ENCODE measurements at regions not wholly inside any gene's neighbourhood (a gene's known extent, or its start where the extent isn't known, plus 50 kb on each side); places are given as distances from the start of the nearest gene placed in this dataset.
"Not testable (repeated sequence)": the region's sequence is repeated elsewhere in the genome, so short reads cannot be mapped to it uniquely, and the experiment has no call there.

- H3K27ac ChIP-seq (ENCODE audit: low read depth, low read length), result no peak overlapping the region
- no peaks in the 10 kb centered on the region for H3K36me3 ChIP-seq (ENCODE audit: control insufficient read depth in 5 of 5, insufficient read depth in 5 of 5, low read length in 5 of 5)
- H3K9ac ChIP-seq (ENCODE audit: low read length in 5 of 5), result no peak overlapping the region
- peaks cover 1 to 23% (median 19%) of the 10 kb centered on the region in 5 donors for H3K4me1 ChIP-seq (ENCODE audit: control insufficient read depth in 5 of 5, insufficient read depth in 5 of 5, low read length in 5 of 5)
- H3K4me3 ChIP-seq (ENCODE audit: low read depth in 1 of 5, low read length in 5 of 5), result no peak overlapping the region
- no peaks in the 10 kb centered on the region for H3K27me3 ChIP-seq (ENCODE audit: control insufficient read depth in 5 of 5, insufficient read depth in 4 of 5, low read length in 5 of 5)
- peaks cover 0 to 8% (median 3%) of the 10 kb centered on the region in 5 donors for H3K9me3 ChIP-seq (ENCODE audit: control insufficient read depth in 5 of 5, low read length in 5 of 5)
These were observed 79.5 kb upstream of the SIPA1L2 start for GRCh38 chr1:232709386-232709785.

GRCh38 chr1:232711996-232712395 lies 82.1 kb upstream of the SIPA1L2 start:
- Histone ChIP-seq H3K9me3 (ENCODE audit: control insufficient read depth in 5 of 5, low read length in 5 of 5) (peaks cover 0 to 8% (median 3%) of the 10 kb centered on the region in 5 donors), H3K36me3 (ENCODE audit: control insufficient read depth in 5 of 5, insufficient read depth in 5 of 5, low read length in 5 of 5) (no peaks in the 10 kb centered on the region), H3K27me3 (ENCODE audit: control insufficient read depth in 5 of 5, insufficient read depth in 4 of 5, low read length in 5 of 5) (no peaks in the 10 kb centered on the region), H3K4me3 (ENCODE audit: low read depth in 1 of 5, low read length in 5 of 5) (no peak overlapping the region), H3K9ac (ENCODE audit: low read length in 5 of 5) (no peak overlapping the region), H3K27ac (ENCODE audit: low read depth, low read length) (no peak overlapping the region), H3K4me1 (ENCODE audit: control insufficient read depth in 5 of 5, insufficient read depth in 5 of 5, low read length in 5 of 5) (no peaks in the 10 kb centered on the region)

DNA sequence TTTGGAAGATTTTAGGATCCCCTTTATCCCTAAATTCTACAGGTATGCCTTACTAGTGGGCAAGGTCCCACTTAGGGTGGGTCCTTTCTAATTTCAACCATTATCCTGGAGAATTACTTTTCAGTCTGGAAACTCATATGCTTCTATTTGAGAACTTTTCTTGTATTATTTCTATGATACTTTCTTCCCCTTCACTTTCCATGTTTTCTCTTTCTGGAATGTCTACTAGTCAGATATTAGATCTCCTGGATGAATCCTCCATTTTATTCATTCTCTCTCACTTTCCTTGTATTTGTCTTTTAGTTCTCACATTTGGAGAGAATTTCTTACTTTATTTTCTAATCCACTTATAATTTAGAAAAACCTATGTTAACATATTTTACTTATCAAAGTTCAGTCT lies 83.9 kb upstream of the SIPA1L2 start:
- H3K4me1 ChIP-seq (ENCODE audit: control insufficient read depth in 5 of 5, insufficient read depth in 5 of 5, low read length in 5 of 5), result no peaks in the 10 kb centered on the region
- no peak overlapping the region for H3K9ac ChIP-seq (ENCODE audit: low read length in 5 of 5)
- no peak overlapping the region for H3K27ac ChIP-seq (ENCODE audit: low read depth, low read length)
- no peaks in the 10 kb centered on the region for H3K36me3 ChIP-seq (ENCODE audit: control insufficient read depth in 5 of 5, insufficient read depth in 5 of 5, low read length in 5 of 5)
- peaks cover 0 to 8% (median 3%) of the 10 kb centered on the region in 5 donors for H3K9me3 ChIP-seq (ENCODE audit: control insufficient read depth in 5 of 5, low read length in 5 of 5)
- no peak overlapping the region for H3K4me3 ChIP-seq (ENCODE audit: low read depth in 1 of 5, low read length in 5 of 5)
- H3K27me3 ChIP-seq (ENCODE audit: control insufficient read depth in 5 of 5, insufficient read depth in 4 of 5, low read length in 5 of 5), result no peaks in the 10 kb centered on the region

- Histone ChIP-seq H3K9me3 (ENCODE audit: control insufficient read depth in 5 of 5, low read length in 5 of 5) (peaks cover 0 to 8% (median 3%) of the 10 kb centered on the region in 5 donors), H3K4me3 (ENCODE audit: low read depth in 1 of 5, low read length in 5 of 5) (no peak overlapping the region), H3K36me3 (ENCODE audit: control insufficient read depth in 5 of 5, insufficient read depth in 5 of 5, low read length in 5 of 5) (no peaks in the 10 kb centered on the region), H3K4me1 (ENCODE audit: control insufficient read depth in 5 of 5, insufficient read depth in 5 of 5, low read length in 5 of 5) (no peaks in the 10 kb centered on the region), H3K27ac (ENCODE audit: low read depth, low read length) (no peak overlapping the region), H3K27me3 (ENCODE audit: control insufficient read depth in 5 of 5, insufficient read depth in 4 of 5, low read length in 5 of 5) (no peaks in the 10 kb centered on the region), H3K9ac (ENCODE audit: low read length in 5 of 5) (no peak overlapping the region)
These were observed 85.2 kb upstream of the SIPA1L2 start for GRCh38 chr1:232715154-232715553.

GRCh38 chr1:232717911-232718310 lies 87.3 kb upstream of the MAP10 start:
- H3K4me3 ChIP-seq (ENCODE audit: low read depth in 1 of 5, low read length in 5 of 5); H3K36me3 ChIP-seq (ENCODE audit: control insufficient read depth in 5 of 5, insufficient read depth in 5 of 5, low read length in 5 of 5); H3K27me3 ChIP-seq (ENCODE audit: control insufficient read depth in 5 of 5, insufficient read depth in 4 of 5, low read length in 5 of 5); H3K9ac ChIP-seq (ENCODE audit: low read length in 5 of 5); H3K27ac ChIP-seq (ENCODE audit: low read depth, low read length); H3K9me3 ChIP-seq (ENCODE audit: control insufficient read depth in 5 of 5, low read length in 5 of 5); H3K4me1 ChIP-seq (ENCODE audit: control insufficient read depth in 5 of 5, insufficient read depth in 5 of 5, low read length in 5 of 5): not testable (repeated sequence)

DNA sequence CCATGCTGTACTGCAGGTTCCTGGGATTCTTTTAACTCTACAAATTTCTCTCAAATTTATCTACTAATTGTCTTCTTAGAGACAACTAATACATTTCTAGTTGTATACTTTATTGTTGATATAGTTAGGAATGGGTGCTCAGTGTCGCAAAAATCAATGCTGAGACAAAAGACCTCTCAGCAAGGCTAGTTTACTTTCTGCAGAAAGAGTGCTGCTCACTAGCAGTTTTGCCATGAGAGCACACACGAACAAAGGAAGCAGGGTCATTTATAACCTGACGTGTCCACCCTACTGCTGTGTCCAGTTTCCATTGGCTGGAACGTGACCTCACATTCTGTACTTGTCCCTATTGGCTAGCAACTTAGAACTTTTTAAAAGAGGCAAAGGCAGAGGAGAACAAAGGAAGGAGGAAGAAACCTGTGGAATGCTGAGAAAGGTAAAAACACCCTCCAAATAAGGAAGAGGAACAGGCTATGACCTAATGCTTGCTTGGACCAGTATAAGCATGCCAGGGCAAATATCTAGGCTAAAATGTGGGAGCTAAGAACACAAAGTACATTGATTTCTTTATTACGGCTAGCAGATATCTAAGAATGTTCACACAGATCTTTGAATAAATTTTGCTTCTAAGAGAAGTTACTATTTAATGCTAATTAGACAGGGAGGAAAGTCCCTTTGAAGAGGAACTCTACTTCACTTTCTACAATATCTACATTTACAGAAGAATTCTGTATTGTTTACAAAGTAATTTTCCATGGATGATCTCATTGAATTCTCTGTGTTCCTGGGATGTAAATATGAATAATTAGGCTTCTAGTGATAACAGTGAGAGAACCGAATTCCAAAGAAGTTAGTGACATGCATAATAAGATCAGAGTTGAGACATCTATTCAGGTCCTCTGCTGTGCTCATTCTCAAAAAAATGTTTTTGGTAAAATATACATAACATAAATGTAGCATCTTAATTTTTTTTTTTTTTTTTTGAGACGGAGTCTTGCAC lies 86.0 kb upstream of the MAP10 start:
- H3K27ac ChIP-seq (ENCODE audit: low read depth, low read length), result no peak overlapping the region
- H3K4me3 ChIP-seq (ENCODE audit: low read depth in 1 of 5, low read length in 5 of 5), result no peak overlapping the region
- H3K36me3 ChIP-seq (ENCODE audit: control insufficient read depth in 5 of 5, insufficient read depth in 5 of 5, low read length in 5 of 5), result no peaks in the 10 kb centered on the region
- no peaks in the 10 kb centered on the region for H3K27me3 ChIP-seq (ENCODE audit: control insufficient read depth in 5 of 5, insufficient read depth in 4 of 5, low read length in 5 of 5)
- H3K9me3 ChIP-seq (ENCODE audit: control insufficient read depth in 5 of 5, low read length in 5 of 5), result no peaks in the 10 kb centered on the region
- no peaks in the 10 kb centered on the region for H3K4me1 ChIP-seq (ENCODE audit: control insufficient read depth in 5 of 5, insufficient read depth in 5 of 5, low read length in 5 of 5)
- no peak overlapping the region for H3K9ac ChIP-seq (ENCODE audit: low read length in 5 of 5)

DNA sequence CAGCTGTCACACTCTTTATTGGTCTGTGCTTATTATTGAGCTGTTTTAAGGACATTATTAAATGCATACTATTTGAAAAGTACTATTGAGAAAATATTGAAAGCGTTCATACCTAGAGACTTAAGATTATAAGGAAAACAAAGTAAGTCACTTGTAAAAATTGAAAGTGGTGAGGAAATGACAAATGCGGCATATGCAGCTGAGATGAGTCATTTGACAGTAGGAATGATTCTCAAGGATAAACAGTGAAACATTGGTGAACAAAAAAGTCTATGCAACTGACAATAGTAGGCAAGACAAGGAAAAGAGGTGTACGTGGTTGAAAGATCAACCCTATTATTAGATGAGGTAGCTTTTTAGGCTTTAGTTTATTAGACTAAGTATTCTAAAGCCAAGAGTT lies 82.6 kb upstream of the MAP10 start:
- Histone ChIP-seq H3K36me3 (ENCODE audit: control insufficient read depth in 5 of 5, insufficient read depth in 5 of 5, low read length in 5 of 5) (no peaks in the 10 kb centered on the region), H3K27me3 (ENCODE audit: control insufficient read depth in 5 of 5, insufficient read depth in 4 of 5, low read length in 5 of 5) (no peaks in the 10 kb centered on the region), H3K4me3 (ENCODE audit: low read depth in 1 of 5, low read length in 5 of 5) (no peak overlapping the region), H3K9ac (ENCODE audit: low read length in 5 of 5) (no peak overlapping the region), H3K9me3 (ENCODE audit: control insufficient read depth in 5 of 5, low read length in 5 of 5) (no peaks in the 10 kb centered on the region), H3K4me1 (ENCODE audit: control insufficient read depth in 5 of 5, insufficient read depth in 5 of 5, low read length in 5 of 5) (no peaks in the 10 kb centered on the region), H3K27ac (ENCODE audit: low read depth, low read length) (no peak overlapping the region)

DNA sequence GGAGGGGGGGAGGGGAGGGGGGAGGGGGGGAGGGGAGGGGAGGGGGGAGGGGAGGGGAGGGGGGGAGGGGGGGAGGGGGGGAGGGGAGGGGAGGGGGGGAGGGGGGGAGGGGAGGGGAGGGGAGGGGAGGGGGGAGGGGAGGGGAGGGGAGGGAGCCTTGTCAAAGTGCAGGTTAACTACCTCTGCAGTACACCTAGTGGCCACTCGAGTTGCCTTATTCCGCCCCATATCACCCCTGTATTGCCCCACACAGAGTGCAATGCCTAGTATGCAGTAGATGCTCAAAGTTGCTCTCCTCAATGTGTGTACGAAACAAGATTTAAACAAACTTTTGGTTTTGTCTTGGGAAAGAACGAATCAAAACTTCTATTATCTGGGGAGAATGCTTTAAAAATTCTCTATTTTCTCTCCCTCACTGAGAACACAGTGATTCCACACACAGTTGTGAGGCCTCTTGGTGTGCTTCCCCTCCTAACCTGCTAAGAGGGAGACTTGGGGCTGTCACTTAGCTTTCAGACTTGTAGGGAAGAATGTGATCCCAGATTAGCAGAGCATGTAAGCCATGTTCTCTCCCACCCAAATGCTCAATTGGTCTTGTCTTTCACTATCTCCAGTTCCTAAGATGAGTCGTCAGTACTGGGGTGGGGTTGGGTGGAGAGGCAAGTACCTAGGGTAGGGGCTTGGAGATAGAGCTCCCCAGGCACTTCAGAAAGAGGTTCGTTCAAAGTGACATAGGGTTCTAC lies 79.7 kb upstream of the MAP10 start:
- Histone ChIP-seq H3K36me3 (ENCODE audit: control insufficient read depth in 5 of 5, insufficient read depth in 5 of 5, low read length in 5 of 5) (no peaks in the 10 kb centered on the region), H3K4me3 (ENCODE audit: low read depth in 1 of 5, low read length in 5 of 5) (no peak overlapping the region), H3K9ac (ENCODE audit: low read length in 5 of 5) (no peak overlapping the region), H3K9me3 (ENCODE audit: control insufficient read depth in 5 of 5, low read length in 5 of 5) (no peaks in the 10 kb centered on the region), H3K27me3 (ENCODE audit: control insufficient read depth in 5 of 5, insufficient read depth in 4 of 5, low read length in 5 of 5) (no peaks in the 10 kb centered on the region), H3K27ac (ENCODE audit: low read depth, low read length) (no peak overlapping the region), H3K4me1 (ENCODE audit: control insufficient read depth in 5 of 5, insufficient read depth in 5 of 5, low read length in 5 of 5) (peaks cover 0 to 10% (median 3%) of the 10 kb centered on the region in 5 donors)

DNA sequence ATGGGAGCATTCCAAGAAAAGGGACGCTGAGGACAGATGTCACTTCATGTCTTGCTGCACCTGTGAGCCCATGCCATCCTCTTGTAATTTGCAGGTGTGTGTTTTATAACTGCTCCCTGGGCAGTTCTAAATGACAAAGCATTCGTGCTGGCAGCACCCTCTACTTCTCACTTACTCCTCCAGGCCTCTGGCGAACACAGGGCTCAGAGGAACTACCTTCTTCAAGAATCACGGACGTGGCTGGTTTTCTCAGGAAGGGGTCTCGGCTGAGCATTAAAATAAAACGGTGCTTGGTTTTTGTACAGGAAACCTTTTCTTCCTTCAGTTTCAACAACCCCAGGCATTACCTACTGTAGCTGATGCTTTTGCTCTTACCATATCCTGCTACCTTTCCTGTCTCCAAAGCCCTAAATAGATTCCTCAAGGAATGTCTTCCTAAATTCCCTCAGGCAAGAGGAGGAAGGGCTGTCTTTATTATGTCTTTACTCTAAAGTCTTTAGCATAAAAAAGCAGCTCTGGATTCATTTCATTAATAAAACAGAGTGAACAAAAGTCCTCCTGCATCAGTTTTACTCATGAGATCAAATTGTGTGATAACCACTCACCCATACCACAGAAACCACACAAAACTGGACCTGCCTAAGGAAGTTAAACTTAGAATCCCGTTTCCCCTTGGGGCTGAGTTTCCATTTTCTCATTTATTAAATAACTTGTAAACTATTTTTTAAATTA lies 79.0 kb upstream of the MAP10 start:
- Histone ChIP-seq H3K27me3 (ENCODE audit: control insufficient read depth in 5 of 5, insufficient read depth in 4 of 5, low read length in 5 of 5) (no peaks in the 10 kb centered on the region), H3K36me3 (ENCODE audit: control insufficient read depth in 5 of 5, insufficient read depth in 5 of 5, low read length in 5 of 5) (no peaks in the 10 kb centered on the region), H3K4me3 (ENCODE audit: low read depth in 1 of 5, low read length in 5 of 5) (no peak overlapping the region), H3K9ac (ENCODE audit: low read length in 5 of 5) (no peak overlapping the region), H3K27ac (ENCODE audit: low read depth, low read length) (no peak overlapping the region), H3K4me1 (ENCODE audit: control insufficient read depth in 5 of 5, insufficient read depth in 5 of 5, low read length in 5 of 5) (peaks cover 0 to 10% (median 3%) of the 10 kb centered on the region in 5 donors), H3K9me3 (ENCODE audit: control insufficient read depth in 5 of 5, low read length in 5 of 5) (no peaks in the 10 kb centered on the region)

All from subcutaneous abdominal adipose tissue (tissue), 5 donors.